Lower leg skin (tissue), 4 donors: ENCODE measurements at regions not wholly inside any gene's neighbourhood (a gene's known extent, or its start where the extent isn't known, plus 50 kb on each side); places are given as distances from the start of the nearest gene placed in this dataset.

Experiments
- DNase-seq, 2 donors: peaks; one replicate each; pipeline ENCODE4 v3.0.0-alpha.2; 2019; ENCODE audit warnings: low spot score in 2 of 2
- H3K4me3 ChIP-seq: fragments of 200-600 bp; sonication (generic); 2 replicates; pipeline ENCODE4 v1.5.1; 2017; ENCODE audit warnings: mild to moderate bottlenecking, low read depth; ENCODE audit not compliant: poor library complexity, severe bottlenecking
- POLR2A ChIP-seq, 2 donors: fragments of 450-650 bp; IDR thresholded peaks; one replicate each; pipeline ENCODE4 v1.6.1; 2016 to 2017; ENCODE audit warnings: antibody characterized with exemption in 2 of 2, mild to moderate bottlenecking in 1 of 2, moderate library complexity in 1 of 2
- WGBS, 2 donors: methylation state at CpG; one replicate each; pipeline ENCODE4 v1.1.5; 2018; 5-methylcytosine and 5-hydroxymethylcytosine counted together
- intact Hi-C: fragments of 100-400 bp; cut with DNase I; formaldehyde crosslinking; loops from one replicate; pipeline ENCODE4 v1.15.0; 2023; ENCODE audit warnings: low total_unique reads
- TF ChIP-seq, protein P1 (sequence below), 3 donors: fragments of 450-650 bp; IDR thresholded peaks; one replicate each; pipeline ENCODE4 v1.5.1; 2016; ENCODE audit warnings: antibody characterized with exemption in 3 of 3, mild to moderate bottlenecking in 3 of 3, moderate library complexity in 2 of 3

DNA sequence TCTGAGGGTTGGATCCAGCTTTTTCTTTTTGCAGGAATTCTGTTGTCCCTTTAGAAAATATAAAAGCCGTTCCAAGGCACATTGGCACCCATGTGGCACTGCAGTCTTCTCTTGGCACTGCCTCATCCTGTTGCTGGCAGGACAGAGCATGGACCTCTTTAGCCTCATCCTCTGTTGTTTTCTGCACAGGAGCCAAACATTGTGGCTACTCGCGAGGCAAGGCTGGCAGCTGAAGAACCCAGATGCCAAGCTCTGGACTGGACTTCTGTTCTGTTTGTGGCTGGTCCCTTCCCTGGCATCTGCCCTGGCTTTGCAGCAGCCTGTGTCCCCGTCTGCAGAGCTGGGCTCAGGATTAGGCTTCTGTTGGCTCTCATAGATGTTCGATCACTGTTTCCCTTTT lies 224.7 kb upstream of the TBC1D5 start:
- intact Hi-C loops, result no loop called here
- DNase-seq, result no peak
- H3K4me3 ChIP-seq, result no peak overlapping the region
- WGBS, 2 donors, result 61 to 67% methylated on average over 5 of the region's 5 CpGs
- TF ChIP-seq, protein P1, sequence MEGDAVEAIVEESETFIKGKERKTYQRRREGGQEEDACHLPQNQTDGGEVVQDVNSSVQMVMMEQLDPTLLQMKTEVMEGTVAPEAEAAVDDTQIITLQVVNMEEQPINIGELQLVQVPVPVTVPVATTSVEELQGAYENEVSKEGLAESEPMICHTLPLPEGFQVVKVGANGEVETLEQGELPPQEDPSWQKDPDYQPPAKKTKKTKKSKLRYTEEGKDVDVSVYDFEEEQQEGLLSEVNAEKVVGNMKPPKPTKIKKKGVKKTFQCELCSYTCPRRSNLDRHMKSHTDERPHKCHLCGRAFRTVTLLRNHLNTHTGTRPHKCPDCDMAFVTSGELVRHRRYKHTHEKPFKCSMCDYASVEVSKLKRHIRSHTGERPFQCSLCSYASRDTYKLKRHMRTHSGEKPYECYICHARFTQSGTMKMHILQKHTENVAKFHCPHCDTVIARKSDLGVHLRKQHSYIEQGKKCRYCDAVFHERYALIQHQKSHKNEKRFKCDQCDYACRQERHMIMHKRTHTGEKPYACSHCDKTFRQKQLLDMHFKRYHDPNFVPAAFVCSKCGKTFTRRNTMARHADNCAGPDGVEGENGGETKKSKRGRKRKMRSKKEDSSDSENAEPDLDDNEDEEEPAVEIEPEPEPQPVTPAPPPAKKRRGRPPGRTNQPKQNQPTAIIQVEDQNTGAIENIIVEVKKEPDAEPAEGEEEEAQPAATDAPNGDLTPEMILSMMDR (IDR thresholded peaks at IDR 0.05), result no peak
- no peak for TF ChIP-seq POLR2A (IDR thresholded peaks at IDR 0.05)

DNA sequence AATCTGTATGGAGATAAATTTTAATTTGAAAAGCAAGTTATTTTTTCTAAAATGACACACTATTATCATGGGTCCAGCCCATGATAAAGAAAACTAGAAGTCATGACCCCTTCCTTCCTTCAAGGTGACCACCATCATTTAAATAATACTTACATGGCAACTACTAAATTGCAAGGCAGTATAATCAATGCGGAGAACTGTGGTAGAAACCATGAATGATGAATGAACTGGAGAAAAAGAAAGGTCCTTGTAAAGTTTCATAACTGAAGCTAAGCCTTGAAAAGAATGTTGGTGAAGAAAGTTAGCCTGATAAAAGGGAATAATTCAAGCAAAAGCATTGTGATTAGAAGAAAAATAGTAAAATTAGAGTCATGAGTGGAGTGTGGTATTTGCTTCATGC lies 222.9 kb upstream of the TBC1D5 start:
- no peak for DNase-seq
- no peak for TF ChIP-seq POLR2A (IDR thresholded peaks at IDR 0.05)
- TF ChIP-seq, protein P1 (IDR thresholded peaks at IDR 0.05), result no peak
- H3K4me3 ChIP-seq, result no peak overlapping the region
- WGBS, 2 donors, result 89 to 100% methylated on average over 1 of the region's 1 CpG
- intact Hi-C loops, result no loop called here

DNA sequence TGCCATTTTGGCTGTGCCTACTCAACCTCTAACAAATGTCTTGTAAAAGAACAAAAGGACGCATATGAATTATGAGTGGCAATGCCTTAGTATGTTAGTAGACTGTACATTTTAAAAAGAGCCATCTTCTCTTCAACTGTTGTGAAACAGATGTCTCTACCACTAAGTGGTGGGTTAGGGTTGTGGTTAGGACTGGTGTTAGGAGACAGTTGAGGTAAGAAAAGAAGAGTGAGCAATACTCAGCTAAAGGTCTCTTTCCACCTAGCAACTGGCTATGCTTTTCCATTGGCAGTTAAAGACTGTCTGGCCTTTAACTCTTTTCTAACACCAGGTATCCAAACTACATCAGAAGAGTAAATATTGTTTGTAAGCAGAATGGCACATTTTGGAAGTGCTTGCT lies 221.7 kb upstream of the TBC1D5 start:
- no peak overlapping the region for H3K4me3 ChIP-seq
- TF ChIP-seq, protein P1 (IDR thresholded peaks at IDR 0.05), result no peak
- no peak for TF ChIP-seq POLR2A (IDR thresholded peaks at IDR 0.05)
- intact Hi-C loops, result no loop called here
- 84 to 86% methylated on average over 1 of the region's 1 CpG for WGBS, 2 donors
- no peak for DNase-seq

DNA sequence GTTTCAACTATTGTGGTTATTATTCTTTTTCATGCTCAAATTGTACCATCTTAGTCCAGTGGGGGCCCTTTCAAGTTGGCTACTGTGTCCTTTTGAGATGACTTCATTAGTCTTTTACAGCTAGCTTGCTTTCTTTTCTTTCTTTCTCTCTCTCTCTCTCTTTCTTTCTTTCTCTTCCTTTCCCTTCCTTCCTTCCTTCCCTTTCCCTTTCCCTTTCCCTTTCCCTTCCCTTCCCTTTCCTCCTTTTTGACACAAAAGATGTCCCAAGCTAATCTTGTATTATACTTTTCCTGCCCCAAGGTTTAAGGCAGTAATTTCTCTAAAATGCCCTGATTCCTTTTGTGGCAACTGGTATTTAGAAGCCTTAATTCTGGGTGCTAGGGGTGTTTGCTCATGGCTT lies 213.0 kb upstream of the TBC1D5 start:
- TF ChIP-seq POLR2A (IDR thresholded peaks at IDR 0.05), result no peak
- TF ChIP-seq, protein P1 (IDR thresholded peaks at IDR 0.05), result no peak
- no peak overlapping the region for H3K4me3 ChIP-seq
- DNase-seq, result no peak
- intact Hi-C loops, result no loop called here

DNA sequence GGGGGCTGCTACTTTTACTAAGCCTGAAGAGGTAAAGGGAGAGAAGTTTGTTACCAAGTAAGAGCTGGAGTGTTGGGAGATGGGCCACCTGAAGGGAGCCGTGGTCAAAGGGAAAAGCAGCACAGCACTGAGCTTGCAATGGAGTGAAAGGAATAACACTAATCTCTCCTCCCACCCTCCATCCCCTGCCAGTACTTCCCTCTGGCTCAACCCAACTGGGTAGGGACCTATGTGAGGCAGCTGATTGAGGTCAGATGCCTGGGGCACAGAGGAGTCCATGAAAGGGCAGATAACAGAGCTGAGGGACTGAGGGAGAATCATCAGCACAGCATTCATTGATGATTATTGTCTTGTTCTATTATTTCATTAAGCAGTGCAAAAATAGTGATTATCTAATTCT lies 212.4 kb upstream of the TBC1D5 start:
- 88 to 96% methylated on average over 1 of the region's 1 CpG for WGBS, 2 donors
- H3K4me3 ChIP-seq, result no peak overlapping the region
- intact Hi-C loops, result no loop called here
- TF ChIP-seq POLR2A (IDR thresholded peaks at IDR 0.05), result no peak
- TF ChIP-seq, protein P1 (IDR thresholded peaks at IDR 0.05), result no peak
- DNase-seq, result no peak

DNA sequence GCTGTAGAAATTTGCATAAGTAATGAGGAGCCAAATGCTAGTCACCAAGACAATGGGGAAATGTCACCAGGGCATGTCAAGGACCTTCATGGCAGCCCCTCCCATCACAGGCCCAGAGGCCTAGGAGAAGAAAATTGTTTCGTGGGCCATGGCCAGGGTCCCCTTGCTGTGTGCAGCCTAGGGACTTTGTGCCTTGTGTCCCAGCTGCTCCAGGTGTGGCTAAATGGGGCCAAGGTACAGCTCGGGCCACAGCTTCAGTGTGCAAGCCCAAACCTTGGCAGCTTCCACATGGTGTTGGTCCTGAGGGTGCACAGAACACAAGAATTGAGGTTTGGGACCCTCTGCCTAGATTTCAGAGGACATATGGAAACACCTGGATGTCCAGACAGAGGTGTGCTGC lies 208.8 kb upstream of the TBC1D5 start:
- WGBS, 2 donors, result 79 to 87% methylated on average over 2 of the region's 2 CpGs
- no peak overlapping the region for H3K4me3 ChIP-seq
- TF ChIP-seq, protein P1 (IDR thresholded peaks at IDR 0.05), result no peak
- no peak for TF ChIP-seq POLR2A (IDR thresholded peaks at IDR 0.05)
- no peak for DNase-seq
- intact Hi-C loops, result no loop called here
